RKO (cell line): ENCODE measurements at regions not wholly inside any gene's neighbourhood (a gene's known extent, or its start where the extent isn't known, plus 50 kb on each side); places are given as distances from the start of the nearest gene placed in this dataset.

Experiments
- DNase-seq: peaks from one replicate; pipeline ENCODE4 v3.0.0-alpha.2; 2016; ENCODE audit warnings: low spot score

DNA sequence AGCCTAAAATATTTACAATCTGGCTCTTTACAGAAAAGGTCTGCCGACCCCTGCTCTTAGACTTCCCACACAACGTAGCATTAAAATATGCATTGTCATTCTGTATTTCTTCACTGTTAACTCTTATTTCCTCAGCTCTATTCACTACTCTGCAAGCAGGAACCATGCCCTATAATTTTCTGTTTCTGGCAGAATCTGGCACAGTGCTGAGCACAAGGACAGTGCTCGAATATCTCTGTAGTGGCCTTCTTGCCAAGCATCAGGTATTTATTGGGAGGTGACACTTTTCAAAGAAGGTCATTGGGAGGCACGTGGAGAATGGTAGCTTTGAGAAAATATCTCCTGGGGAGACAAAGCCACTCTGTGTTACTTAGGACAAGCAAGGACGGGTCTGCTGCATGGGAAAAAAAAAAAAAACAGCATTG, 77.9 kb downstream of the PSMG1 start:
- DNase-seq, result no peak

DNA sequence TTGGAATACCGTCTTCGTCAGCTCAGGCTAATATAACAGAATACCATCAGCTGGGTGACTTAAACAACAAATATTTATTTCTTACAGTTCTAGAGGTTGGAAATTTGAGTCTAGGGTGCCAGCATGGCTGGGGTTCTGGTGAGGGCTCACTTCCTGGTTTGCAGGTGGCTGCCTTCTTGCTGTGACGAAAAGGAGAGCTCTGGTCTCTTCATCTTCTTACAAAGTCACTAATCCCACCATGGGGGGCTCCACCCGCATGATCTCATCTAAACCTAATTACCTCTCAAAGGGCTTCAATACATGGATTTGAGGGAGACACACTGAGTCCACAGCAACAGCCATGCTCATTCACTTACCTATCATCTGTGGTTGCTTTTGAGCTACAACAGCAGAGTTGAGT, 78.3 kb downstream of the PSMG1 start:
- no peak for DNase-seq

DNA sequence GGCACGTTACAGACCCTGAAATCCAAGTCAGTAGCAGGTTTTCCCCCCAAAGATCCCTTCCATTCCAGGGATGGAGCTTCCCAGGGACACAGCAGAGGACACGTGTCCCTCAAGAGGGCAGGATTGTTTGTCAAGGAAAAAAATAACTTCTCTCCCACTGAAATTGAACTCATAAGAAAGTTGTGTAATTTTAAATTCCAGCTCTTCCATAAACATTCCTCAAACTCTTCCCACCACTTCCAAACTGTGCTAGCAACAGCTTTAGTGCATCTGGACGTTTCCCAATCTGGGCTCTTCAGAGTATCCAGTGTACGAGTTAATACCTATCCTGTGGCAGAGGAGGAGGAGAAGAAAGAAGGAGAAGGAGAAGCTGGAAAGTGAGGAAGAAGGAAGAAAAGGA, 79.6 kb downstream of the PSMG1 start:
- no peak for DNase-seq

DNA sequence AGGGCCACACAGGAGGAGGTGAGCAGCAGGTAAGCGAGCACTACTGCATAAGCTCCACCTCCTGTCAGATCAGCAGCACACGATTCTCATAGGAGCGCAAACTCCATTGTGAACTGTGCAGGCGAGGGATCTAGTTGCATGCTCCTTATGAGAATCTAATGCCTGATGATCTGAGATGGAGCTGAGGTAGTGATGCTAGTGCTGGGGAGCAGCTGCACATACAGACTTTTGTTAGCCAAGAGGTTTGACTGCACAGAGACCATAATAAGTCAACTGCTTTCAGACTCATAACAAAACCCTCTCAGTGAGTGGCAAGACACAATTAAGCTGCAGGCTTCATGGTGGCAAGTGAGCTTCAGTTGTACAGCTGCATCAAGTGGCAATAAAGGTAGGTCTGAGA, 83.4 kb downstream of the PSMG1 start:
- no peak for DNase-seq

DNA sequence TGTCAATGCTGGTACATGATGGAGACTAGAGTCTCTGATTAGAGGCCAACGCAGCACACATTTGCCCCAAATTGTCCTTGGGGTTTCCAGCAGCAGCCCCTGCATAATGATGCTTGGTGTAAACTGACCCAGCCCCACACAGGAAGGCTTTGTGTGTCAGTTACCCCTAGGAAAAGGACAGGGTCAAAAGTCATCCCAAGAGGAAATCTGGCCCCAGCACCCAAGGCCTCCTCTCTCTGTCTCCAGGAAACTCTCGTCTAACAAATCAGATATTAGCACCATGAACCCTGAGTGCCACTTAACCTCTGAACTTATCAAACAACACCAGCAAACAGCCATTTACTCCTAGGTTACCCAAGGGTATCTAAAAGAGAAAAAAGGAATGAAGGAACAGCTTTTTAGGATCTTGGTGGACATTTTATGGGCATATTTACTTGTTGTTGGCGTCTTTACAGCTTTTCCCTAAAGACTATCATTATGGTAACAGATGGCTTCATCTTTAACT, 84.5 kb downstream of the PSMG1 start:
- DNase-seq, result no peak

DNA sequence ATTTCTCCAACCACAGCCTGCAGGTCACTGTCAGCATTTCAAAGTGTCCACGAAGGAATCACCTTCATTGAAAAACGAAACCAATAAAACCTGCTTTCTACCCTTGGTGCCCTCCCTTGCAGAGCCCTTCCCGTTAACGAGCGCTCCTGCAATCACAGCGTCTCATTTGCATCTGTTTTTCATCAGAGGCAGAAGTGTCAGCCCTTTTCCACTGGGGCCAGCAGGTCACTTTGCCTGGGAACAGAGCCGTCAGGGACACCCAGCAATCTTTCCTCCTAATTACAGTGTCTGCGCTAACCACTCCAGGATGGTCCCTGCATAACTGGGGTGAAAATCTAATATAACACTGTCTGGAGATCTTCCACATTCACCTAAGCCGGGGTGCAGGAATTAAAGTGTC, 85.3 kb downstream of the PSMG1 start:
- no peak for DNase-seq

DNA sequence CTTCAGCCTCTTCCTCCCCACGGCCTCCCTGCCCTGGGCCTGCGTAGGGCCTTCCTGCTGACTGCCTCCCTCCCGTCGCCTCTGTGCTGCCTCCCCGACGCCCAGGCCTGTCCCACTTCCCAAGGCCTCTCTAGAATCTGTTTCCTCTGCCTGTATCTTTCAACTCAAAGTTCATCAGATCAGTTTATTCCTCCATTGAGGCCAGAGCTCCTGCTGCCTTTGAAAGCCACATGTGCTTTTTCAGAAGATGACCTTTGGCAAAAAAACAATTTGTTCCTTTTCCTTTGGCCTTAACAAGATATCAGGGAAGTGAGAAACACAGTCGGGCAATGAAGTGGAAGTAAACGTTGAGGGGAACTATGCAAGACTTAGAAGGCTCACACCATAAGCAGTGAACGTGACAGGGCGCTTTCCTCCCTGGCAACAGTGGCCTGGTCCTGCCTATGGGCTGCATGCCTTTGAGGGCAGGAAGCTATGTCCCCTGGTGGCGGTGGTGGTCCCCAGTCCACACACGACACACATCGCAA, 85.9 kb downstream of the PSMG1 start:
- DNase-seq, result no peak

DNA sequence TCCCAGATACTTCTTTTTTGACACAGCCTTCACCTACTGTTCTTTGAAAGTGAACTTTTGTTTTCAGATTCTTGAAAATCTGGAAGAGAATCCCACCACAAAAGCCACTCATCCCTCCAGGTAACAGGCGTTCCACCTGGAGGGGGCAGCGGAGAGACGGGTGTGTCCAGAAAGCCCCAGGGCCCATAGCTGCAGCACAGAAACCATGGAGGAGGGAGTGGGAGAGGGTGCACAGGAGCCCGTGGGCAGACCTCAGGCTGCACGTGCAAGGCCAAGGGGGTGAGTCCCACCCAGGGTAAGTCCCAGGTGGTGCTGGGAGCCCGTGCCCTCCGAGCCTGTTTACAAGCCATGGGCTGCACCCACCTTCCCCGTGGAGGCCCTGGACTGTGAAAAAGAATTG, 86.5 kb downstream of the PSMG1 start:
- no peak for DNase-seq

DNA sequence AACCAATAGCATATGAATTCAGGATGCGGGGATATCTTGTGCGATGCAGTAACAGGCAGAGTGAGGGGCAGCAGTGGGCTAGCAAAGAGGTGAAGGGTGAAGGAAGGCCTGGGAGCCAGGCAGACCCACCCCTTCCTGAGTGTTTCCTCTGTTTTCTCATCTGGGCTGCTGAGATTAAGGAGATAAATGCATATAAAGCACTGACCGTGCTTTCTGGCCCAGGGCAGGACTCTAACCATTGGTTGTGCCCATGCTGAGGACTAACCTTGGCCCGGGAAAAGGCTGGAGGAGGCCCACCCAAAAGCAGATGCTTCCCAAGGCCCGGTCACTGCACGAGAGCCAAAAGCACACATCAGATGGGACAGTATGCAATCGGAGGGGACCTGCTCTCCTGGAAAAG, 87.6 kb downstream of the PSMG1 start:
- DNase-seq, result no peak

DNA sequence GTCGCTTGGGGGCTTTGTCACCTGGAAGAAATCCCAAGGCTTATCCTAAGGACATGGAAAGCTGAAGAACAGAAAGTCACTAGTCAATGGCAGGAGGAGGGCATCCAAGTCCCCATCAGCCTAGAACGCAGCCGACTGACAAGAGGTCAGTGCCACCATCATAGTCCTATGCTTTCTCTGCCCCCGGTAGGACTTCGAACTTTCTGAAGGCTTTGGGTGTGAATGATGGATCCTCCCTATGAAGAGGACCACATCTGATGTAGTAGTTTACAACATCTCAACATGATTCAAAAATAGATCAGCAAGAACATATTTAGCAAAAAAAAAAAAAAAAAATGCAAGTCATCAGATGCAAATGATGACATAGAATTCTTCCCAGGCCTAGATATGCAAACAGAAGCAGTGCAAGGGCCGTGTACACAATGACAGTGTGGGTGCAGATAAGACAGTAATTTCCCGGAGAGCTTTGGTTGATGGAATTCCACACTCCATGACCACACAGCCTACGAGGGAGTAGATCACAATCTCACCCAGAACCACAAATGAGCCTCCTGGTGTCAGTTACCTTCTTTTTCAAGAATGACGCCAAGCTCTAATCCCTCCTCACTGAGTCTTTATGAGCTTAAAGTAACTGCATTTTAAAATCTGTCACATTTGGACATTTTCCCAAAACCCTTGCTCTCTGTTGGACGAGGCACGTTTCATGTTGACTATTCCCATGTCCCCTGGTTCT, 88.2 kb downstream of the PSMG1 start:
- no peak for DNase-seq

DNA sequence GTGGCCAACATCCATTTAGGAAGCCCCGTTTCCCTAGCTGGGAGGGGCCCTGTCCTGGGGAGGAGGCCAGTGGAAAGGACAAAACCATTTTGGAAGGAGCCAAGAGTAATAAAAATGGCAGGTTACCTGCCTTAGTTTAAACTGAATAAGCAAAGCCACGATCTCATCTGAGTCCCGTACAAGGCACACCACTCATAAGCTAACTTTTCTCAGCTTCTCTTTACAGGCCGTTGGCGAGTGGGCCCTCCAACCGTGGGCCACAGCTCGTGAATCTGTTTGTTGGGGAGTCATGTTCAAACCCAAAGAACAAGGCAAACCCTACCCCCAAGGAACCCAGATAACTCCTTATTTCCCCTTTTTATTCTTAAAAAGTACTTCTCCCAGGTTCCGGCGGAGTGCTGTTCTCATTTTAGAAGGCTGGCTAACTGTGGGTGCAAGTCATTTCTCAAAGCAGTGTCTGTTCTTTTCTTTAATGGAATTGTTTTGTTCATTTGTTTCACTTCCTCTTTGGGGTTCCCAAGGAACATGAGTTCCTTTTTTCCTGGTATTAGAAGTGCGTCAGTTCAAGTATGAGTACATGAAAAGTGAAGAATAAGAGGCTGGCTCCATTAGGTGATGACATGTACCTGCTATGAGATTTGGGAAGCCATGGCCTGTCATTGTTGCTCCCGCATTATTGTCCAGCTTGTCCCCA, 89.0 kb downstream of the PSMG1 start:
- DNase-seq, result no peak

DNA sequence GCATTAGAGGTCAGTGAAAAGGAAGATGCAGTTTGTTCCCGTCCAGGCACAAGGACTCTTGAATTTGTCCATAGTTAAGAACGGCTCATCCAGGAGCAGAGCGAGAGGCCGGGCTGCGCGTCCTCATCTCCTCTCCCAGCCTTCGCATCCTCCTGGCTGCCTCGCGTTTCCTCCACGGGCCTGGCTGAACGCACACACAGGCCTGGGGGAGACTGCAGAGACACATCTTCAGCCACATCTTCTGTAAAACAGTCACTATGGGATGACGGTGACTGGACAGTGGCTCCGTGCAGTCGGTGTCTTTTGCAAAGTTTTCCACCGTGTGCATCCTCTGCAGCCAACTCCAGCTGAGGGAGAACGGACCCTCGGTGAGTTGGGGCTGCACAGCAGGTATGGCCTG, 89.7 kb downstream of the PSMG1 start:
- no peak for DNase-seq

DNA sequence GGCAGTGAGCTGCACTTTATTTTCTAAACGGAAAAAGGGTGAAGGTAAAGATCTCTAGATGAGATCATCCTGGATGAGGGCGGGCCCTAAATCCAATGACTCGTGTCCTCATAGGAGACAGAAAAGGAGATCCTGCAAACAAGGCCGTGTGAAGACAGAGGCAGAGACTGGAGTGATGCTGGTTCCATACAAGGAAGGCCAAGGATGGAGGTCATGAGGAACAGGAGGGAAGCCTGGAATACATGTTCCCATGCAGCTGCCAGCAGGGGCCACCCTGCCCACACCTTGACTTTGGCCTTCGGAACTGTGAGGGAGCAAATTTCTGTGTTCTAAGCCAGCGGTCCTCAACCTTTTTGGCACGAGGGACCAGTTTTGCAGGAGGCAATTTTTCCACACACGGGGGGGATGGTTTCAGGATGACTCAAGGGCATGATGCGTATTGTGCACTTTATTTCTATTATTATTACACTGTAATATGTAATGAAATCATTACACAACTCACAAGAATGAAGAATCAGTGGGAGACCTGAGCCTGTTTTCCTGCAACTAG, 94.3 kb downstream of the PSMG1 start:
- DNase-seq, result no peak

DNA sequence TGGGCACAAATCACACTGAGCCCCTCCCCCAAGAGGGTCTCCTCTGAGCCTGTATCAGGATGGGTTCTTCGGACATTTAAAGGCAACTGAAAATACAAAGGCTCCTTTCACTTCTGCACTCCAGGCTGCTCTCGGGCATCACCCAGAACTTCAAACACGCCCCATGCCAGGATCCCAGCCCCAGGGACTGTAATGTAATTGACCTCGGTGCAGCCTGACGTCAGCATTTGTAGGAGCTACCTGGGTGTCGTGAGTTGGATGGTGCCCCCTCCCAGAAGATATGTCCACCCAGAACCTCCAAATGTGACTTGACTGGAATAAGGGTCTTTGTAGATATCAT, 95.2 kb downstream of the PSMG1 start:
- no peak for DNase-seq

DNA sequence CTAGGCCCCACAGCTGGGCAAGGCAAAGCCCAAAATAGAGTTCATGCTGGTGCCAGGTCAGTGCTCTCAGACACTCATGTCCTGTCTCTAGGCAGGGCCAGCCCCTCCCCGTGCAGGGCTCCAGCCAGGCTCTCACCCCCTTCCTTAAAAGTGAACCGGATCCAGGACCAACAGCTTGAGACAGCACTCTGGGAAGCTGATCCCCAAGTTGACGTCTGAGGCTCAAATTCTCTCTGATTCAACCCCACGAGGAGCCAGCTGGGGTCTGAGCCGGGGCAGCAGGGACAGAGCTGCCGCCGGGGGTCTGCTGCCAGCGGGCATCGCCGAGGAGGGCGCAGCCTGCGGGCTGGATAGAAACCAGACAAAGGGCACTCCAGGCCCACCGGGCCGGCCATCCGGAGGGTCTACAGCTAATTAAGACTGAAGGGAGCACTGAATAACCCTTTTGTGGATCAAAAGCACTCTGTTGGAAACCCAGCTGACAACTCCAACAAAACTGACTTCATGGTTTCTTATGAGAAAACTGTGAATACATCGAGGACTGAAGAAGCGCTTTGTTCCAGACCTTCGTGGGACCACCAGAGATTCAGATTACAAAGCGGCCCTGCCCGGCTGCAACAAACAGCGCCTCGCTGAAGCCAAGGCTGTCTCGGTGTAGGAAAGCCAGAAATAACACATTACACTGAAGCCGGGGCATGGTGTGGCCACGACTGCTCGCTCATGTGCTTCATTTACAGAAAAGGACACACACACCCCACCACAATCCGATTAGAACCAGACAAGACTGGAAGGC, 95.8 kb downstream of the PSMG1 start:
- DNase-seq, result no peak

DNA sequence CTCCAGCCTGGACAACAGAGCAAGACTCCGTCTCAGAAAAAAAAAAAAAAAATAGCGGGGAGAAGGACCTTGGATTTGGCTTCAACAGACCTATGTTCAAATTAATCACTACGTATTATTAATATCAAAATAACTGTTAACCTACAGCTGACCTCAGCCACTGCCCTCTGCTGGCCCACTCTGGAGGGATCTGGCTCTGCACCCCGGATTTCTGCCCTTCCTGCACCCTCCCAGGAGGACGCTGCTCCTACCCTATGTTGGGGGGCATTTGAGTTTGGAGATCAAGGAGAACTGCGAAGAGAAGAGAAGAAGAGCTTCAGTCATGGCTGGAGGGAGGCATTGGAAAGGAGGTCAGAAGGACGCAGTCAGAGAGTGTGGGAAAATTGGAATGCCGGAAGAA, 96.7 kb downstream of the PSMG1 start:
- DNase-seq, result no peak

DNA sequence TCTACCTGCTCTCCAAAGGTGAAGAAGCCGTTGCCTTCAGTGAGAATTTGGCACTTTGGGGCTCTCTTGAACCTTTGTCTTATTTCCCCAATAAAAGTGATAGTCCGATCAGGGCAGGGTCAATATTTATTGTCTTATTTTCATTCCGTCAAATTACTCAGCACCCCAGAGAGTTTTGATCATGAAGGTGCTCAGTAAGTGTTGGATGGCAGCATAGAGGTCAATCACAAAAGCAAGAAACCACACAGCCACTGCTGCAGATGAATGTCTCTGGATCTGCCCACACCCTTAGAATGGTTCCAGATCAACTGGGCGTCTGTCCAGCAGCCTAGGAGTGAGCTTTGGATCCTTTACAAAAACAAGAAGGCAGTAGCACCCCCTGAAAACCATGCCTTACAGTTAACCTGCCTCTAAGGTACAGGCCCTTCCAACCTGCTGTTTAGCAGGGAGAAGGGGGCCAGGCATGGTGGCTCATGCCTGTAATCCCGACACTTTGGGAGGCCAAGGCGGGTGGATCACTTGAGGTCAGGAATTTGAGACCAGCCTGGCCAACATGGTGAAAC, 97.3 kb downstream of the PSMG1 start:
- DNase-seq, result no peak

DNA sequence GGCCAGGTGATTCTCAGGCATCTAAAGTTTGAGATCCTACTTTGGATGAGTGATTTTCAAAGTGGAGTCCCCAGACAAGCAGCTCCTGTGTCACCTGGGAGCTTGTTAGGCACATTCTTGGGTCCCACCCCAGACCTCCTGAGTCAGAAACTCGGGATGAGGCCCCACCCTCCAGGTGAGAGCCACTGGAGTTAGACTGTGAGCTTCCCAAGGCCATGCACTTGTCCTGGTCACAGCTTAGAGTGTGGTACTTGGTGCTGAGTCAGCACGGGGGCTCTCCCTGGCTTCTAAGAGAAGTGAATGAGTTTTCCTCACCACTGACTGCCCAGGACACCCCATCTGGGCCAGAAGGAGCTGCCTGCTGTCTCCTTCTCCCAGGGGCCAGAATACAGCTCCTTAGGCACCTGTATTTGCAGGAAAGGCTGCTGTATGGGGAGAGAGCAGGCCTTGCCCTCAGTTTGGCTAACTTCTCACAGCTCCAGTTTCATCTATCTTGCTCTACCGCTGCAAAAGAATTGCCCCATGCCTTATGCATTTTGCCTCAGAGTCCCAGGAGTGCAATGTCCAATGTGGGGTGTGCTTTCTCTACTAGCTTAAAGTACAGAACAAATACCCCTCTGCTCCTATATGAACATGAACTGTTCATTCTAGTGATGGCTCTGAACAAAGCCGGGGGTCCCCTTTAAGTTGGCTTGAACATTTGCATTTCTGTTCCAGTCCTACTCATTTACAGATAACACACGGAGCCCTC, 98.1 kb downstream of the PSMG1 start:
- DNase-seq, result no peak

DNA sequence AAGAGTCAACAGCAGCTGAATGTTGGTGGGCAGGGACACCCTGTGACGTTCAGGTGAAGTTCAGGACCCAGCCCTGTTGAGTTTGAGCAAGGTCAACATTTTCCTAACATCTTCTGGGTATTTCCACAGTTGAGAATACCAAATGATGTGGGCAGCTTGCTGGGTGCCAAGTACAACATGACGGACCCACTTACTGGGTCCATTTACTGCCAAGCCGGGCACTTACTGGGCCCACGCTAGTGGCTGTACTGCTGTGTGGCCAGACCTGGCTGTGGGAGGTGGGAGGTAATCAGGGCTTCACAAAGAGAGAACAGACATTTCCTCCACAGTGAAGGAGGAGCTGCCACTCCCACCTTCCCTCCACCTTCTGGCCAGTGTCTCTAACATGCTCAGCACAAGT, 99.2 kb downstream of the PSMG1 start:
- no peak for DNase-seq

DNA sequence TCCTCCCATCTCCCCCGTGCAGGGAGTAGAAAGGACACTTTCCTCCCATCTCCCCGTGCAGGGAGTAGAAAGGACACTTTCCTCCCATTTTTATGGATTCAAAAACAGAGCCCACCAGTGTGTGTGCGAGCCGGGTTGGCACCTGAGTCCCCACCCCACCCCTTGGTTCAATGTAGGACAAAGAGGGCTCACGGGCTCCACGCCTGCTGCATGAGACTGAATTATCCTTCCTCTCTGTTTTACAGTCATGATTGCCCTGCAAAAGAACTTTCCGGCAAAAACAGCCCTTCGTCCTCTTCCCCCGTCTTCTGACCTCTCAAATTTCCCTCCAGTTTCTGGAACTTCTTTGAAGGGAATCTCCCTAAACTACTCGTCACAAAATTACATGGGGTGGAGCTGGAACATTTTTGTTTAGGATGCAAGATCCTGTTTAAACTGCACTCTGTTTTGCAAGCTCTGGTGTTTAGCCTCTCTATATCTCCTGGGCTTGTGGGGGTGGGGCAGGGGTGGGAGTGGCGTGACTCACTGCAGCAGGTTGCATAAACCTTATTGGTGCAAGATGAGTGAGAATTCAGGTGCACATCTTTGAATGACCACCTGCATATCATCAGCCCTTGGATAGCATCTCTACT, 99.8 kb downstream of the PSMG1 start:
- DNase-seq, result no peak
